ENCODE measurements at regions not wholly inside any gene's neighbourhood (a gene's known extent, or its start where the extent isn't known, plus 50 kb on each side); places are given as distances from the start of the nearest gene placed in this dataset.
A peak's percentile ranks its signal among the peaks of the same experiment; 100 is the strongest.

GRCh38 chr7:148950806-148951205, 66.7 kb upstream of the EZH2 start:
- DNase-seq, result no peak

- DNase-seq, result no peak
Measured at GRCh38 chr7:148944935-148945934, 61.1 kb upstream of the EZH2 start.

GRCh38 chr7:148941598-148942275, 57.6 kb upstream of the EZH2 start:
- DNase-seq, result peak; percentile 60

GRCh38 chr7:148940702-148941597, 56.9 kb upstream of the EZH2 start:
- peak; percentile 76 for DNase-seq

- DNase-seq, result no peak
Measured at GRCh38 chr7:148939128-148939755, 55.2 kb upstream of the EZH2 start.

GRCh38 chr7:148935451-148935850, 51.4 kb upstream of the EZH2 start:
- DNase-seq, result no peak
